A673 (cell line): ENCODE measurements at regions not wholly inside any gene's neighbourhood (a gene's known extent, or its start where the extent isn't known, plus 50 kb on each side); places are given as distances from the start of the nearest gene placed in this dataset.

Experiments used
- BruUV-seq: library from RNA; stranded (reverse); fragments of 400-500 nt; replicated peaks from 2 replicates; lab custom pipeline; 2021; lab: Mats Ljungman, UMichigan
- CTCF ChIA-PET: fragments of 300-600 bp; sonication (Branson Sonifier 250); formaldehyde crosslinking; loops from one replicate; lab custom pipeline; 2022; ENCODE audit warnings: antibody characterized with exemption; lab: Charles Lee
- POLR2A ChIA-PET: fragments of 300-600 bp; sonication (Branson Sonifier 250); formaldehyde crosslinking; loops from one replicate; lab custom pipeline; 2022; ENCODE audit warnings: antibody characterized with exemption; ENCODE audit not compliant: low non-redundant PET; lab: Charles Lee
- DNase-seq: peaks from one replicate; pipeline ENCODE4 v3.0.0-alpha.2; 2015; ENCODE audit warnings: low spot score
- H3K27ac ChIP-seq: fragments of 200-600 bp; sonication (generic); 2 replicates; pipeline ENCODE4 v1.5.1; 2016; ENCODE audit warnings: mixed run types, low read depth, mild to moderate bottlenecking, mixed read lengths, antibody characterized with exemption, low read length; ENCODE audit not compliant: poor library complexity, severe bottlenecking
- H3K27me3 ChIP-seq: fragments of 200-600 bp; sonication (generic); replicated peaks from 2 replicates; pipeline ENCODE4 v1.6.1; 2017; ENCODE audit warnings: mixed run types, low read depth, mild to moderate bottlenecking, mixed read lengths, antibody characterized with exemption, low read length; ENCODE audit not compliant: insufficient read depth, poor library complexity
- H3K36me3 ChIP-seq: fragments of 200-600 bp; sonication (generic); 2 replicates; pipeline ENCODE4 v1.6.1; 2016; ENCODE audit warnings: mixed run types, mild to moderate bottlenecking, mixed read lengths, antibody characterized with exemption, low read length; ENCODE audit not compliant: insufficient read depth, poor library complexity, severe bottlenecking
- H3K4me1 ChIP-seq: fragments of 200-600 bp; sonication (generic); 2 replicates; pipeline ENCODE4 v1.6.1; 2017; ENCODE audit warnings: mixed run types, mild to moderate bottlenecking, mixed read lengths, antibody characterized with exemption, low read length; ENCODE audit not compliant: insufficient read depth, poor library complexity, severe bottlenecking
- H3K4me3 ChIP-seq: fragments of 200-600 bp; sonication (generic); 2 replicates; pipeline ENCODE4 v1.5.1; 2016; ENCODE audit warnings: low read depth, mixed run types, mild to moderate bottlenecking, mixed read lengths, low read length; ENCODE audit not compliant: poor library complexity, severe bottlenecking
- H3K9me3 ChIP-seq: fragments of 200-600 bp; sonication (generic); 2 replicates; pipeline ENCODE4 v1.6.1; 2016; ENCODE audit warnings: mixed run types, low read depth, mild to moderate bottlenecking, mixed read lengths, antibody characterized with exemption, low read length; ENCODE audit not compliant: poor library complexity, severe bottlenecking
- EZH2 ChIP-seq: fragments of 200-600 bp; sonication (generic); IDR thresholded peaks from 2 replicates; pipeline ENCODE4 v1.6.1; 2017; ENCODE audit warnings: borderline replicate concordance, low read depth, mild to moderate bottlenecking, mixed read lengths, antibody characterized with exemption, low read length; ENCODE audit not compliant: poor library complexity, severe bottlenecking
- intact Hi-C: fragments of 100-400 bp; cut with micrococcal nuclease; formaldehyde crosslinking; loops from one replicate; pipeline ENCODE4 v1.10.0; 2022; ENCODE audit not compliant: unreplicated experiment
- TF ChIP-seq, protein P1 (sequence below): fragments of 300-800, 200-600 bp; sonication (generic); conservative IDR thresholded peaks from 2 replicates; pipeline ENCODE4 v1.5.1; 2017; ENCODE audit warnings: low read depth, mild to moderate bottlenecking, antibody characterized with exemption, low read length, moderate library complexity, mixed read lengths

DNA sequence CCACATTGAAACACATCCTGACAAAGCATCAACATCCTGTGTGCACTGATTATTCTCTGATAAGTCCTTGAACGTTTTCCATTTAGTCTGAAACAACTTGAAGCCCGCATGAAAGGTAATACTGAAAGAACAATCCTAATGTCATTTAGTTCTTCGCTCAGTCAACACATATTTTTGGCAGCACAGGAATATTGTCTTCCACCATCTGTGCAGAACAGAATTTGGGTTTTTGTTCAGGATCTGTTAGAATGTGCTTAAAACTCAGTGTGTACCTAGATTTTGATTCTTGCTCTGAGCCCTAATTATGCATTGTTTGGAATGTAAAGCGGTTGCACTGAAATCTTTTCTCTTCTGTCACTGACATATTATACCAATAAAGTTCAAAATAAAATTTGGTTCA lies 1036.6 kb downstream of the CDH11 start:
- BruUV-seq: no TSS peak
- CTCF ChIA-PET: no interaction called here

DNA sequence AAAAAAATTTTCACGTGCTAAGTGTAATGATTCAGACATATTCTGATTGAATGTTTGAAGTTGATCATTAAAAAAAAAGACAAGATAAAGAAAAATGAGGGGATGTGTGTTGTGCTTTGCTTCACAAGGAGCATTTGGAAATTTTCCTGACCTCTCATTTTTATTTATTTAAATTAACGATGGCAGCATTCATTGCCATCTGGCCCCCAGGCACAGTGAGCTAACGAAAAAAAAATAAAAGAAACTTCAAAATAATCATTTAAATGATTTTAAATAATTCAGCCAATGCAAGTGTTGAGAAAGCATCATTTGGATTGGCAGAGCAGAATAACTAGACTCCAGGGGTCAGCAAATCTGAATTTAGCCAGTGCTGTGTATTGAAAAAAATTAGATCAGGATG lies 1037.2 kb downstream of the CDH11 start:
- intact Hi-C loops: no loop called here
- H3K9me3 ChIP-seq: no peaks in the 10 kb centered on the region
- ChIA-PET CTCF (no interaction called here), POLR2A (no interaction called here)
- H3K27ac ChIP-seq: no peak overlapping the region
- no peaks in the 10 kb centered on the region for H3K27me3 ChIP-seq
- no peak overlapping the region for H3K4me3 ChIP-seq
- BruUV-seq: no TSS peak
- no peaks in the 10 kb centered on the region for H3K36me3 ChIP-seq
- no peaks in the 10 kb centered on the region for H3K4me1 ChIP-seq
- TF ChIP-seq EZH2: no peak
- TF ChIP-seq, protein P1, sequence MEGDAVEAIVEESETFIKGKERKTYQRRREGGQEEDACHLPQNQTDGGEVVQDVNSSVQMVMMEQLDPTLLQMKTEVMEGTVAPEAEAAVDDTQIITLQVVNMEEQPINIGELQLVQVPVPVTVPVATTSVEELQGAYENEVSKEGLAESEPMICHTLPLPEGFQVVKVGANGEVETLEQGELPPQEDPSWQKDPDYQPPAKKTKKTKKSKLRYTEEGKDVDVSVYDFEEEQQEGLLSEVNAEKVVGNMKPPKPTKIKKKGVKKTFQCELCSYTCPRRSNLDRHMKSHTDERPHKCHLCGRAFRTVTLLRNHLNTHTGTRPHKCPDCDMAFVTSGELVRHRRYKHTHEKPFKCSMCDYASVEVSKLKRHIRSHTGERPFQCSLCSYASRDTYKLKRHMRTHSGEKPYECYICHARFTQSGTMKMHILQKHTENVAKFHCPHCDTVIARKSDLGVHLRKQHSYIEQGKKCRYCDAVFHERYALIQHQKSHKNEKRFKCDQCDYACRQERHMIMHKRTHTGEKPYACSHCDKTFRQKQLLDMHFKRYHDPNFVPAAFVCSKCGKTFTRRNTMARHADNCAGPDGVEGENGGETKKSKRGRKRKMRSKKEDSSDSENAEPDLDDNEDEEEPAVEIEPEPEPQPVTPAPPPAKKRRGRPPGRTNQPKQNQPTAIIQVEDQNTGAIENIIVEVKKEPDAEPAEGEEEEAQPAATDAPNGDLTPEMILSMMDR: no peak
- DNase-seq: no peak

More for the DNA sequence above, 1036.6 kb downstream of the CDH11 start:
- Histone ChIP-seq H3K4me1 (no peaks in the 10 kb centered on the region), H3K4me3 (no peak overlapping the region), H3K9me3 (no peaks in the 10 kb centered on the region), H3K27ac (no peak overlapping the region), H3K27me3 (no peaks in the 10 kb centered on the region), H3K36me3 (no peaks in the 10 kb centered on the region)
- POLR2A ChIA-PET: no interaction called here
- TF ChIP-seq EZH2: no peak
- TF ChIP-seq, protein P1: no peak
- no peak for DNase-seq
- intact Hi-C loops: no loop called here

DNA sequence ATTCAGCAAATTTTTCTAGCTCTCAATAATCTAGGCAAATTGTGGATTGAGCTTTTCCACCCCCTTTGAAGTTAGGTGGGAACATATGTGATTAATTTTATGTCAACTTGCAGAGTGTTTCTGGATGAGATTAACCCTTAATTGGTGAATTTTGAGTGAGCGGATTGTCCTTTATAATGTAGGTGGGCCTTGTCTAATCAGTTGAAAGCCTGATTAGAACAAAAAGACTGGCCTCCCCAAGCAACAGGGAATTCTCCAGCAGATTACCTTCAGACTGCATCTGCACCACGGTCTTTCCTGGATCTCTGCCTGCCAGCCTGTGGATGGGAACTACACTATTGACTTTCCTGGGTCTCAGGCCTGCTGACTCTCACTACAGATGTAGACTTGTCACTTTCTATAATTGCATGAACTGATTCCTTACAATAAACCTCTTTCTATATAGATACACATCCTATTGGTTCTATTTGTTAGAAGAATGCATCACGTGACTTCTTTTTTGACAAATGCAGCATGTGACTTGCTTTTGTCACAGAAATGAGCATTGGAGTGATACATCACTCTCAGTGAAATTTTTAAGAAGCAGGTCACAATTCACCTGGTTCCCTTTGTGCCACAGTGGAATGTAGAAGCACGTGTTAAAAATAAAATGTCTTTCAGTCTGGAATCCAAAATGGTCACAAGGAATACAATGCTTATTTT lies 1038.3 kb downstream of the CDH11 start:
- no peaks in the 10 kb centered on the region for H3K36me3 ChIP-seq
- H3K27me3 ChIP-seq: no peaks in the 10 kb centered on the region
- H3K27ac ChIP-seq: no peak overlapping the region
- H3K9me3 ChIP-seq: no peaks in the 10 kb centered on the region
- ChIA-PET CTCF (no interaction called here), POLR2A (no interaction called here)
- intact Hi-C loops: no loop called here
- no TSS peak for BruUV-seq
- H3K4me3 ChIP-seq: no peak overlapping the region
- DNase-seq: no peak
- TF ChIP-seq EZH2: no peak
- TF ChIP-seq, protein P1: no peak
- no peaks in the 10 kb centered on the region for H3K4me1 ChIP-seq
